Left lung (tissue), 4 donors: ENCODE measurements at regions not wholly inside any gene's neighbourhood (a gene's known extent, or its start where the extent isn't known, plus 50 kb on each side); places are given as distances from the start of the nearest gene placed in this dataset.

Source experiments
- ATAC-seq: fragments of 200-7000 bp; cut with Tn5 transposase; one replicate; pipeline ENCODE4 v1.9.1; 2020; ENCODE audit warnings: moderate library complexity
- DNase-seq, 4 donors: peaks; one replicate each; pipeline ENCODE4 v3.0.0-alpha.2; 2013 to 2020
- H3K27ac ChIP-seq, 2 donors: fragments of 200-600 bp; sonication (generic) in 1 of 2; one replicate each; pipeline versions ENCODE4 v1.5.0 to v1.8.0; 2020 to 2021
- H3K27me3 ChIP-seq, 2 donors: fragments of 200-600 bp; sonication (generic) in 1 of 2; one replicate each; pipeline versions ENCODE4 v1.5.0 to v1.8.0; 2020 to 2021
- H3K36me3 ChIP-seq, 2 donors: fragments of 200-600 bp; sonication (generic) in 1 of 2; one replicate each; pipeline versions ENCODE4 v1.5.0 to v1.8.0; 2020 to 2021
- H3K4me1 ChIP-seq, 2 donors: fragments of 200-600 bp; one replicate each; pipeline ENCODE4 v1.8.0; 2021
- H3K4me3 ChIP-seq, 2 donors: fragments of 200-600 bp; sonication (generic) in 1 of 2; one replicate each; pipeline versions ENCODE4 v1.5.0 to v1.8.0; 2020 to 2021; ENCODE audit warnings: mild to moderate bottlenecking in 1 of 2
- H3K9me3 ChIP-seq, 2 donors: fragments of 200-600 bp; sonication (generic) in 1 of 2; one replicate each; pipeline versions ENCODE4 v1.5.0 to v1.8.0; 2020 to 2021
- CTCF ChIP-seq, 2 donors: fragments of 200-600 bp; sonication (generic) in 1 of 2; IDR thresholded peaks; one replicate each; pipeline versions ENCODE4 v1.5.0 to v1.8.0; 2021; ENCODE audit warnings: antibody characterized with exemption in 2 of 2
- intact Hi-C, 2 donors: fragments of 100-400 bp; cut with DNase I; formaldehyde crosslinking; loops; one replicate each; pipeline versions ENCODE4 v1.11.2 to v1.14.2; 2022
- donor health status: DM: no; HTN: yes; CAD: no.
- donor health status: DM: no; HTN: no; CAD: no.

- no peak for DNase-seq
- intact Hi-C loops = no loop called here
- Histone ChIP-seq H3K27me3 (no peaks in the 10 kb centered on the region), H3K4me3 (no peak overlapping the region), H3K36me3 (no peaks in the 10 kb centered on the region), H3K9me3 (no peaks in the 10 kb centered on the region), H3K27ac (no peak overlapping the region), H3K4me1 (no peaks in the 10 kb centered on the region)
- TF ChIP-seq CTCF (IDR thresholded peaks at IDR 0.05) = no peak
- ATAC-seq = no peak
These were observed 396.8 kb upstream of the ID2 start for GRCh38 chr2:8285081-8285480.

- ATAC-seq (no peak), DNase-seq (no peak)
- no peak overlapping the region for H3K27ac ChIP-seq
- H3K9me3 ChIP-seq = no peaks in the 10 kb centered on the region
- H3K4me1 ChIP-seq = no peaks in the 10 kb centered on the region
- no peaks in the 10 kb centered on the region for H3K27me3 ChIP-seq
- H3K4me3 ChIP-seq = no peak overlapping the region
- no peaks in the 10 kb centered on the region for H3K36me3 ChIP-seq
- intact Hi-C loops = no loop called here
- TF ChIP-seq CTCF (IDR thresholded peaks at IDR 0.05) = no peak
These were observed 396.0 kb upstream of the ID2 start for GRCh38 chr2:8285898-8286297.

GRCh38 chr2:8288206-8288605 lies 393.6 kb upstream of the ID2 start:
- Histone ChIP-seq H3K27ac (no peak overlapping the region), H3K4me1 (no peaks in the 10 kb centered on the region), H3K36me3 (no peaks in the 10 kb centered on the region), H3K27me3 (no peaks in the 10 kb centered on the region), H3K9me3 (no peaks in the 10 kb centered on the region), H3K4me3 (no peak overlapping the region)
- ATAC-seq (no peak), DNase-seq (no peak)
- TF ChIP-seq CTCF (IDR thresholded peaks at IDR 0.05) = no peak
- intact Hi-C loops = no loop called here

DNA sequence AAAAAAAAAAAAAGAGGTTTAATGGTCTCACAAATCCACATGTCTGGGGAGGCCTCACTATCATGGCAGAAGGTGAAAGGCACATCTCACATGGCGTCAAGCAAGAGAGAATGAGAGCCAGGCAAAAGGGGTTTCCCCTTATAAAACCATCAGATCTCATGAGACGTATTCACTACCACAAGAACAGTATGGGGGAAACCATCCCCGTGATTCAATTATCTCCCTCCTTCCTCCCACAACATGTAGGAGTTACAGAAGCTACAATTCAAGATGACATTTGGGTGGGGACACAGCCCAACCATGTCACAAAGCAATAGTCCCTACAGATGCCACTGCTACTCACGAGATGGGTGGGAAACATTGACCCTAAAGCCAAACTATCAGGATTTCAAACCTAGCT lies 392.7 kb upstream of the ID2 start:
- H3K9me3 ChIP-seq = no peaks in the 10 kb centered on the region
- no peaks in the 10 kb centered on the region for H3K27me3 ChIP-seq
- intact Hi-C loops = no loop called here
- no peaks in the 10 kb centered on the region for H3K4me1 ChIP-seq
- ATAC-seq (no peak), DNase-seq (no peak)
- H3K36me3 ChIP-seq = no peaks in the 10 kb centered on the region
- H3K4me3 ChIP-seq = no peak overlapping the region
- TF ChIP-seq CTCF (IDR thresholded peaks at IDR 0.05) = no peak
- no peak overlapping the region for H3K27ac ChIP-seq

DNA sequence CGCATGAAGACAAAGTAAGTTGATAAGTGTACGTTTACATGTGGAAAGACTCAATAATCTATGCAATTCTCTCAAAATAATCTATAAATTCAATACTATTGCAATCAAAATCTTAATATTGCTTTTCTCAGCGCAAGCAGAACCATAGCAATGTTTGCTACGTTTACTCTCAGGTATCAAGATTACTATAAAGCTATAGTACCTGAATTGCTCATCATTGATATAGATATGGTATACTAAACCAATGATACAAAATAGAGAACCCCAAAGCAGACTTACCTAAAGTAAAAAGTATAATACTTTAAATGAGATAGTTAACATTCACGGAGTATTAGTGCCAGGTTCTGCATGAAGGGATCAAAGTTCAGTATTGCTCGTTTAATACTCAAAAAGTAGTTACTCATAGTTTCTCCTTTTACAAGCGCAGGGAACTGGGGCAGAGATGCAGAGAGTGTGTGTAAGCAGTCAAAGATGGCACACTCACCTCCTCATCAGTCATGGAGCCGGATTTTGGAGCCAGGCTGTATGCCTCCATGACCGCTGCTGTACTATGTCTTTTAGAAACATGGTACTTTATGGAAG lies 391.0 kb upstream of the ID2 start:
- Histone ChIP-seq H3K4me1 (no peaks in the 10 kb centered on the region), H3K36me3 (no peaks in the 10 kb centered on the region), H3K9me3 (no peaks in the 10 kb centered on the region), H3K27ac (no peak overlapping the region), H3K27me3 (no peaks in the 10 kb centered on the region), H3K4me3 (no peak overlapping the region)
- no peak for DNase-seq
- TF ChIP-seq CTCF (IDR thresholded peaks at IDR 0.05) = no peak
- ATAC-seq = no peak
- intact Hi-C loops = no loop called here
